SU-DHL-6 (cell line): ENCODE measurements at regions not wholly inside any gene's neighbourhood (a gene's known extent, or its start where the extent isn't known, plus 50 kb on each side); places are given as distances from the start of the nearest gene placed in this dataset.

Experiments used
- EZH2phosphoT487 ChIP-seq: fragments of 200-600 bp; sonication (generic), shearing (Covaris generic); conservative IDR thresholded peaks from 2 replicates; pipeline ENCODE4 v1.6.1; 2018; ENCODE audit warnings: mild to moderate bottlenecking, antibody characterized with exemption, low read length, moderate library complexity, mixed read lengths
- TF ChIP-seq, protein P1 (sequence below): fragments of 200-600 bp; sonication (generic); IDR thresholded peaks from one replicate; pipeline ENCODE4 v1.5.1; 2017; ENCODE audit warnings: antibody characterized with exemption, mild to moderate bottlenecking, low read length, moderate library complexity; ENCODE audit not compliant: insufficient read depth, poor library complexity, severe bottlenecking

DNA sequence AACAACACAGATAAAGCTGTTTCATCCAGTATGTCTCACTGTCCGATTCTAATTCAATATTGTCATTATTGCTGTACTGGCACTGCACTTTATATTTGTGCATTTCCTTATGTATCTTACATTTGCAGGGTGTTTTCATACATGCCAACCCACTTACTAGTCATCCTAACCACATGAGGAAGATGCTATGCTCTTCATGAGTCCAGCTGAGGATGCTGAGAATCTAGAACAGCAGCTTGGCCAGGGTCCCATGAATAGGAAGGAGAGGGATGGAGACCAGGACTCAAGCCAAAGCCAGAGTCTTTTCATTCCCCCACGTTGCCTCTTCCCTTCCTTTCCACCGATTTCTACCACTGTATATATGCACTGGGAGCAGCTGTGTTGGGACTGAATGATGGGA lies 292.8 kb upstream of the KLF4 start:
- TF ChIP-seq, protein P1, sequence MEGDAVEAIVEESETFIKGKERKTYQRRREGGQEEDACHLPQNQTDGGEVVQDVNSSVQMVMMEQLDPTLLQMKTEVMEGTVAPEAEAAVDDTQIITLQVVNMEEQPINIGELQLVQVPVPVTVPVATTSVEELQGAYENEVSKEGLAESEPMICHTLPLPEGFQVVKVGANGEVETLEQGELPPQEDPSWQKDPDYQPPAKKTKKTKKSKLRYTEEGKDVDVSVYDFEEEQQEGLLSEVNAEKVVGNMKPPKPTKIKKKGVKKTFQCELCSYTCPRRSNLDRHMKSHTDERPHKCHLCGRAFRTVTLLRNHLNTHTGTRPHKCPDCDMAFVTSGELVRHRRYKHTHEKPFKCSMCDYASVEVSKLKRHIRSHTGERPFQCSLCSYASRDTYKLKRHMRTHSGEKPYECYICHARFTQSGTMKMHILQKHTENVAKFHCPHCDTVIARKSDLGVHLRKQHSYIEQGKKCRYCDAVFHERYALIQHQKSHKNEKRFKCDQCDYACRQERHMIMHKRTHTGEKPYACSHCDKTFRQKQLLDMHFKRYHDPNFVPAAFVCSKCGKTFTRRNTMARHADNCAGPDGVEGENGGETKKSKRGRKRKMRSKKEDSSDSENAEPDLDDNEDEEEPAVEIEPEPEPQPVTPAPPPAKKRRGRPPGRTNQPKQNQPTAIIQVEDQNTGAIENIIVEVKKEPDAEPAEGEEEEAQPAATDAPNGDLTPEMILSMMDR, result no peak
- TF ChIP-seq EZH2phosphoT487, result no peak
